ENCODE measurements at regions not wholly inside any gene's neighbourhood (a gene's known extent, or its start where the extent isn't known, plus 50 kb on each side); places are given as distances from the start of the nearest gene placed in this dataset.

- WGBS, 4 donors: 87 to 96% (median 95%) methylated on average over 1 of the region's 1 CpG
- intact Hi-C loops (cut with DNase I): no loop called here
- DNase-seq: no peak
- H3K4me1 ChIP-seq (replicated peaks in 1 of 2): no peaks in the 10 kb centered on the region
- H3K4me3 ChIP-seq: no peak overlapping the region
- H3K27me3 ChIP-seq: no peaks in the 10 kb centered on the region
- no peaks in the 10 kb centered on the region for H3K36me3 ChIP-seq (replicated peaks in 1 of 2)
- H3K9me3 ChIP-seq (replicated peaks in 1 of 3): no peaks in the 10 kb centered on the region
- TF ChIP-seq CTCF (IDR thresholded peaks at IDR 0.05) (no peak), POLR2A (IDR thresholded peaks at IDR 0.05) (no peak)
- no peak overlapping the region for H3K27ac ChIP-seq
These were observed 120.3 kb upstream of the OGFRL1 start for GRCh38 chr6:71168233-71168765.

DNA sequence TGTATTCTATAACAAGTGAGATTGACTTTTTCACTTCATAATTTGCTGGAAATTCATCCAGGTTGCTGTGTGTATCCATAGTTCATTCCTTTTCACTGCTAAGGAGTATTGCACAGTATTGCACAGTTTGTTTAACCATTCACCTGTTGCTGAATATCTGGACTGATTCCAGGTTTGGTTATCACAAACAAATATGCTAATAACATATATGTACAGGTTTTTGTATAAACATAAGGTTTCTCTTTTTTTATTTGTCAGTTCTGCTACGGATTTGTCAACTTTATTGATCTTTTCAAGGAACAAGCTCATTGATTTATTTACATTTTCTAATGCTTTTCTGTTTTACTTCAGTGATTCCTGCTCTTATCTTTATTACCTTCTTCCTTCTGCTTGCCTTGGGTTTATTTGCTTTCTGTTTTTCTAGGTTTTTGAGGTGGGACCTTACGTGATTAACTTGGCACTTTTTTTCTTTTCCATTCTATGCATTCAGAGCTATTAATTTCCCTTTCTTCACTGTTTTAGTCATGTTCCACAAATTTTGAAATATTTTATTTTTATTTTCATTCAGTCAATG is 117.0 kb upstream of the OGFRL1 start:
- TF ChIP-seq CTCF (IDR thresholded peaks at IDR 0.05): no peak
- H3K4me1 ChIP-seq (replicated peaks in 1 of 2): no peaks in the 10 kb centered on the region
- intact Hi-C loops (cut with DNase I): no loop called here
- no peak overlapping the region for H3K27ac ChIP-seq
- H3K36me3 ChIP-seq (replicated peaks in 1 of 2): no peaks in the 10 kb centered on the region
- H3K4me3 ChIP-seq: no peak overlapping the region
- no peak for DNase-seq
- H3K27me3 ChIP-seq: no peaks in the 10 kb centered on the region
- H3K9me3 ChIP-seq (replicated peaks in 1 of 3): no peaks in the 10 kb centered on the region
- 52 to 71% (median 63%) methylated on average over 2 of the region's 2 CpGs for WGBS, 4 donors

DNA sequence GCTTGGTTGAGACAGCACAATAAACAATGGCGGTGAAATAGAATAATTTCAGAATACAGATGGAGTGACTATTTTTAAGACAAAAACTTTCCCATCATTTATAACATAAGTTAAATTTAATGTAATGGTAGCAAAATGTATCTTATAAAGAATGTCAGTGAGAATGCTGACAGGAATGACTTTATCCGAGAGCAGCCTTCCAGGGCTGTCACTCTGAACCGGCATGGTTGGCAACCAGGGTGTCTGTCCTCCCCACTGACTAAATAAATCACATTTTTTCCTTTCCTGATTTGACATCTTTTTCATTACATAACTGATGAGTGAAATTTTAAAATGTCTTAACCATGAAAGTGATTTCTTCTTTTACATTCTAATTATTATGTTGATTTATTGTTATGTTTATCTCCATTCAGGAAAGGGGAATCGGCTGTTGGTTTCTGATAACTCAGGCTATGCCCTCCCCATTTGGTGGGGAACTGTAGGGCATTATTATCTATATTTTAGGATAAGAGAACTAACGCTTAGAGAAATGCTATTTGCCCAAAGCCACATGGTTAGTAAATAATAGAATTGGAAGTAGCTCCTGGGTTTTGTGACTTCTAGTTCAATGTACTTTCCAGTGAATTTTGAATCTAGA is 109.2 kb upstream of the OGFRL1 start:
- Histone ChIP-seq H3K4me1 (replicated peaks in 1 of 2) (no peaks in the 10 kb centered on the region), H3K27me3 (no peaks in the 10 kb centered on the region), H3K27ac (no peak overlapping the region), H3K4me3 (no peak overlapping the region), H3K36me3 (replicated peaks in 1 of 2) (no peaks in the 10 kb centered on the region), H3K9me3 (replicated peaks in 1 of 3) (no peaks in the 10 kb centered on the region)
- TF ChIP-seq CTCF (IDR thresholded peaks at IDR 0.05) (no peak), POLR2A (IDR thresholded peaks at IDR 0.05) (no peak)
- 59 to 68% (median 65%) methylated on average over 5 of the region's 5 CpGs for WGBS, 4 donors
- DNase-seq: no peak
- intact Hi-C loops (cut with DNase I): no loop called here

DNA sequence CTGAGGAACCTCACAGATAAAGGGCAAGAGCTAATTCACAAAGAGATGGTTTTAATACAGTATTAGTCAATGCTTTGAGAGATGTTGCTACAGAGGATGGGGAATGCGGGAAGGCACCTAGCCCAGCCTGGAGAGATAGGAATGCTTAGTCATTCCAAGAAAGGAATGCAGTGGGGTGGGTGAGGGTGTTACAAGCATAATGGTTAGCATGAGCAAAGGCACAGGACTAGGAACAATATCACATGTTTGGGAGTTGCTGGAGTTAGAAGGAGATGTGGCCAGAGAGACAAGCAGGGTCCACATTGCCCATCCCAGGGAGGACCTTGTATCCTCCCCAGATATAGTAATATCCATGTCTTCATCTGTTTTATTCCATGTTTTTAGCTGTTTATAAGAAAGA is 107.0 kb upstream of the OGFRL1 start:
- no peaks in the 10 kb centered on the region for H3K9me3 ChIP-seq (replicated peaks in 1 of 3)
- no peaks in the 10 kb centered on the region for H3K27me3 ChIP-seq
- no peaks in the 10 kb centered on the region for H3K4me1 ChIP-seq (replicated peaks in 1 of 2)
- no peak for DNase-seq
- WGBS, 4 donors: 69 to 85% (median 70%) methylated on average over 1 of the region's 1 CpG
- no peaks in the 10 kb centered on the region for H3K36me3 ChIP-seq (replicated peaks in 1 of 2)
- intact Hi-C loops (cut with DNase I): no loop called here
- no peak overlapping the region for H3K27ac ChIP-seq
- TF ChIP-seq POLR2A (IDR thresholded peaks at IDR 0.05) (no peak), CTCF (IDR thresholded peaks at IDR 0.05) (no peak)
- H3K4me3 ChIP-seq: no peak overlapping the region

All from adrenal gland (tissue), 9 donors.